ENCODE measurements at regions not wholly inside any gene's neighbourhood (a gene's known extent, or its start where the extent isn't known, plus 50 kb on each side); places are given as distances from the start of the nearest gene placed in this dataset.

- TF ChIP-seq CTCF (IDR thresholded peaks at IDR 0.05), result no peak
- no peak for TF ChIP-seq POLR2AphosphoS5 (IDR thresholded peaks at IDR 0.05)
- no peak for TF ChIP-seq POLR2A (IDR thresholded peaks at IDR 0.05)
- no peak for TF ChIP-seq EP300 (IDR thresholded peaks at IDR 0.05)
Measured at GRCh38 chr17:73827627-73828291, 183.5 kb upstream of the SDK2 start.
